ENCODE measurements at regions not wholly inside any gene's neighbourhood (a gene's known extent, or its start where the extent isn't known, plus 50 kb on each side); places are given as distances from the start of the nearest gene placed in this dataset.

GRCh38 chr5:159819591-159820411 is 96.5 kb upstream of the ADRA1B start:
- no peak for ATAC-seq
- Histone ChIP-seq H3K9me1 (ENCODE audit: control insufficient read depth, insufficient read depth, low read length) (no peaks in the 10 kb centered on the region), H4K20me1 (replicated peaks; ENCODE audit: control insufficient read depth, insufficient read depth, low read length) (no peaks in the 10 kb centered on the region), H3K9me3 (replicated peaks; ENCODE audit: control insufficient read depth, insufficient read depth, low read depth, low read length) (no peaks in the 10 kb centered on the region), H2AFZ (ENCODE audit: low read depth, low read length) (no peak overlapping the region), H3K36me3 (ENCODE audit: control insufficient read depth, insufficient read depth, low read length) (no peaks in the 10 kb centered on the region), H3K79me2 (ENCODE audit: control insufficient read depth, insufficient read depth, low read length) (no peaks in the 10 kb centered on the region), H3K4me3 (no peak overlapping the region), H3K4me2 (ENCODE audit: insufficient read depth, low read length) (no peak overlapping the region), H3K27me3 (ENCODE audit: control insufficient read depth in 2 of 2, insufficient read depth in 2 of 2, low read length in 2 of 2) (peaks cover 0 to 8% of the 10 kb centered on the region in 2 experiments; a peak in 3 of 5 replicates), H3K4me1 (replicated peaks in 1 of 2; ENCODE audit: control insufficient read depth in 2 of 2, insufficient read depth in 2 of 2, low read length in 2 of 2) (no peaks in the 10 kb centered on the region), H3K9ac (ENCODE audit: insufficient read depth in 1 of 2, low read depth in 2 of 2, low read length in 2 of 2) (no peak overlapping the region), H3K27ac (ENCODE audit: extremely low read depth, low read depth, low read length) (no peak overlapping the region)
- DNase-seq (ENCODE audit: extremely low read depth in 1 of 4, low spot score in 3 of 4) = no peak
- no TSS peak for BruUV-seq (replicated peaks)
- POLR2A ChIA-PET = interaction anchor here (0.6 to 1.0 kb wide), 2 partner anchors 9 to 13 kb away, joined by 3 read pairs; no protein-coding TSS in a partner anchor
- CTCF ChIA-PET (ENCODE audit: low intra/inter-chr PET ratio) = no interaction called here
- TF ChIP-seq CTCF (IDR thresholded peaks at IDR 0.05 in 2 of 3, conservative IDR thresholded peaks at IDR 0.05 in 1 of 3; ENCODE audit: insufficient read depth in 2 of 3, low read depth in 1 of 3, low read length in 3 of 3) = no peak
- no peak for TF ChIP-seq ARID1B (IDR thresholded peaks at IDR 0.05)
- no peak for TF ChIP-seq E2F8 (IDR thresholded peaks at IDR 0.05; ENCODE audit: low read depth, partially characterized antibody)
- TF ChIP-seq YY1 (IDR thresholded peaks at IDR 0.05; ENCODE audit: borderline replicate concordance in 1 of 3, control insufficient read depth in 1 of 3, extremely low read depth in 1 of 3, insufficient read depth in 3 of 3, insufficient read length in 1 of 3, insufficient replicate concordance in 2 of 3, low read depth in 1 of 3, low read length in 2 of 3) = no peak
- no peak for TF ChIP-seq ZNF324 (CRISPR knock-in tag; IDR thresholded peaks at IDR 0.05)
- TF ChIP-seq SLC30A9 (CRISPR knock-in tag; IDR thresholded peaks at IDR 0.05) = no peak
- no peak for TF ChIP-seq ZNF263 (CRISPR knock-in tag; IDR thresholded peaks at IDR 0.05; ENCODE audit: borderline replicate concordance)
- no peak for TF ChIP-seq NCOA1 (IDR thresholded peaks at IDR 0.05; ENCODE audit: low read depth)
- TF ChIP-seq NFATC3 (IDR thresholded peaks at IDR 0.05) = no peak
- no peak for TF ChIP-seq ZNF431 (CRISPR knock-in tag; IDR thresholded peaks at IDR 0.05)
- TF ChIP-seq HDAC2 (IDR thresholded peaks at IDR 0.05) = no peak
- no peak for TF ChIP-seq IFI16 (CRISPR knock-in tag; IDR thresholded peaks at IDR 0.05)
- no peak for TF ChIP-seq COPS2 (conservative IDR thresholded peaks at IDR 0.05)
- no peak for TF ChIP-seq NFIC (IDR thresholded peaks at IDR 0.05)
- no peak for FAIRE-seq
- intact Hi-C loops (cut with micrococcal nuclease) = no loop called here
- in situ Hi-C loops (cut with MboI) = no loop called here
- WGBS (ENCODE audit: insufficient coverage, low coverage, missing lambda C conversion rate) = 2% methylated on average over 8 of the region's 9 CpGs
